ENCODE measurements at regions not wholly inside any gene's neighbourhood (a gene's known extent, or its start where the extent isn't known, plus 50 kb on each side); places are given as distances from the start of the nearest gene placed in this dataset.

- Mint-ChIP-seq H3K36me3 (ENCODE audit: insufficient read depth, unreplicated experiment) (no peaks in the 10 kb centered on the region), H3K4me3 (ENCODE audit: unreplicated experiment) (no peak overlapping the region), H3K9me3 (ENCODE audit: unreplicated experiment) (peaks cover 9% of the 10 kb centered on the region), H3K4me1 (ENCODE audit: low read depth, unreplicated experiment) (no peaks in the 10 kb centered on the region), H3K27ac (ENCODE audit: unreplicated experiment) (no peak overlapping the region), H3K27me3 (ENCODE audit: insufficient read depth, unreplicated experiment) (no peaks in the 10 kb centered on the region)
- CTCF ChIA-PET, result no interaction called here
- Histone ChIP-seq H3K4me1 (no peaks in the 10 kb centered on the region), H3K4me3 (ENCODE audit: low read depth, low read length) (no peak overlapping the region), H3K36me3 (ENCODE audit: control insufficient read depth, insufficient read depth, low read length) (no peaks in the 10 kb centered on the region), H3K27me3 (replicated peaks; ENCODE audit: control insufficient read depth, insufficient read depth, low read length) (no peaks in the 10 kb centered on the region), H3K9me3 (no peaks in the 10 kb centered on the region)
- TF ChIP-seq CTCF (IDR thresholded peaks at IDR 0.05; ENCODE audit: insufficient read depth in 1 of 2, low read depth in 1 of 2, low read length in 1 of 2, severe bottlenecking in 1 of 2, unreplicated experiment in 1 of 2), result no peak
- BruUV-seq (replicated peaks), result no TSS peak
- DNase-seq, result no peak
- POLR2A ChIA-PET, result no interaction called here
- intact Hi-C loops (cut with micrococcal nuclease; ENCODE audit: unreplicated experiment), result no loop called here
Measured at GRCh38 chr18:39425172-39425850, 1859.7 kb upstream of the CELF4 start.

GRCh38 chr18:39424261-39424660 is 1858.7 kb upstream of the CELF4 start:
- H3K4me3 ChIP-seq (ENCODE audit: low read depth, low read length), result no peak overlapping the region
- CTCF ChIA-PET, result no interaction called here
- TF ChIP-seq CTCF (IDR thresholded peaks at IDR 0.05; ENCODE audit: insufficient read depth in 1 of 2, low read depth in 1 of 2, low read length in 1 of 2, severe bottlenecking in 1 of 2, unreplicated experiment in 1 of 2), result no peak
- no peak for DNase-seq
- BruUV-seq (replicated peaks), result no TSS peak
- no peak overlapping the region for H3K27ac Mint-ChIP-seq (ENCODE audit: unreplicated experiment)
- H3K36me3 Mint-ChIP-seq (ENCODE audit: insufficient read depth, unreplicated experiment), result no peaks in the 10 kb centered on the region
- H3K9me3 ChIP-seq, result no peaks in the 10 kb centered on the region
- H3K27me3 Mint-ChIP-seq (ENCODE audit: insufficient read depth, unreplicated experiment), result no peaks in the 10 kb centered on the region
- H3K27me3 ChIP-seq (replicated peaks; ENCODE audit: control insufficient read depth, insufficient read depth, low read length), result no peaks in the 10 kb centered on the region
- H3K4me1 ChIP-seq, result no peaks in the 10 kb centered on the region
- POLR2A ChIA-PET, result no interaction called here
- intact Hi-C loops (cut with micrococcal nuclease; ENCODE audit: unreplicated experiment), result no loop called here
- H3K4me3 Mint-ChIP-seq (ENCODE audit: unreplicated experiment), result no peak overlapping the region
- no peaks in the 10 kb centered on the region for H3K4me1 Mint-ChIP-seq (ENCODE audit: low read depth, unreplicated experiment)
- H3K9me3 Mint-ChIP-seq (ENCODE audit: unreplicated experiment), result peaks cover 9% of the 10 kb centered on the region
- no peaks in the 10 kb centered on the region for H3K36me3 ChIP-seq (ENCODE audit: control insufficient read depth, insufficient read depth, low read length)

- no peaks in the 10 kb centered on the region for H3K27me3 Mint-ChIP-seq (ENCODE audit: insufficient read depth, unreplicated experiment)
- no peaks in the 10 kb centered on the region for H3K27me3 ChIP-seq (replicated peaks; ENCODE audit: control insufficient read depth, insufficient read depth, low read length)
- H3K4me3 ChIP-seq (ENCODE audit: low read depth, low read length), result no peak overlapping the region
- TF ChIP-seq CTCF (IDR thresholded peaks at IDR 0.05; ENCODE audit: insufficient read depth in 1 of 2, low read depth in 1 of 2, low read length in 1 of 2, severe bottlenecking in 1 of 2, unreplicated experiment in 1 of 2), result no peak
- ChIA-PET CTCF (no interaction called here), POLR2A (no interaction called here)
- H3K4me3 Mint-ChIP-seq (ENCODE audit: unreplicated experiment), result no peak overlapping the region
- no peaks in the 10 kb centered on the region for H3K4me1 Mint-ChIP-seq (ENCODE audit: low read depth, unreplicated experiment)
- no peak overlapping the region for H3K27ac Mint-ChIP-seq (ENCODE audit: unreplicated experiment)
- H3K9me3 Mint-ChIP-seq (ENCODE audit: unreplicated experiment), result no peaks in the 10 kb centered on the region
- no peak for DNase-seq
- no peaks in the 10 kb centered on the region for H3K36me3 ChIP-seq (ENCODE audit: control insufficient read depth, insufficient read depth, low read length)
- intact Hi-C loops (cut with micrococcal nuclease; ENCODE audit: unreplicated experiment), result no loop called here
- no peaks in the 10 kb centered on the region for H3K9me3 ChIP-seq
- no peaks in the 10 kb centered on the region for H3K4me1 ChIP-seq
- BruUV-seq (replicated peaks), result no TSS peak
- H3K36me3 Mint-ChIP-seq (ENCODE audit: insufficient read depth, unreplicated experiment), result no peaks in the 10 kb centered on the region
Measured at GRCh38 chr18:39421276-39421675, 1855.7 kb upstream of the CELF4 start.

Measured in Caco-2 (cell line).